Thyroid gland (tissue), 4 donors: ENCODE measurements at regions not wholly inside any gene's neighbourhood (a gene's known extent, or its start where the extent isn't known, plus 50 kb on each side); places are given as distances from the start of the nearest gene placed in this dataset.

ENCODE experiments used
- POLR2A ChIP-seq, 2 donors: fragments of 450-650 bp; IDR thresholded peaks; one replicate each; pipeline ENCODE4 v1.6.1; 2017; ENCODE audit warnings: antibody characterized with exemption in 2 of 2, mild to moderate bottlenecking in 2 of 2, moderate library complexity in 1 of 2
- TF ChIP-seq, protein P1 (sequence below), 6 experiments: fragments of 200-600 bp in 3 of 6; fragments of 450-650 bp in 3 of 6; sonication (generic) in 3 of 6; IDR thresholded peaks; one replicate each; pipeline ENCODE4 v1.5.1; 2016 to 2019; ENCODE audit warnings: antibody characterized with exemption in 6 of 6, mild to moderate bottlenecking in 2 of 6, inconsistent platforms in 1 of 6, moderate library complexity in 1 of 6

DNA sequence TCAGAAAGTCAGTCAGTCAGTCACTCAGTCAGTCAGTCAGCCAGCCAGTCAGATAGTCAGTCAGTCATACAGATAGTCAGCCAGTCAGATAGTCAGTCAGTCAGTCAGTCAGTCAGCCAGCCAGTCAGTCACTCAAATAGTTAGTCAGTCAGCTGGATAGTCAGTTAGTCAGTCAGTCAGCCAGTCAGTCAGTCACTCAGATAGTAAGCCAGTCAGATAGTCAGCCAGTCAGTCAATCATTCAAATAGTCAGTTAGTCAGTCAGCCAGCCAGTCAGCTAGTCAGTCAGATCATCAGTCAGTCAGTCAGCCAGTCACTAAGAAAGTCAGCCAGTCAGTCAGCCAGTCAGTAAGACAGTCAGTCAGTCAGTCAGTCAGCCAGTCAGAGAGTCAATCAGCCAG lies 477.1 kb downstream of the AGTPBP1 start:
- TF ChIP-seq, protein P1, sequence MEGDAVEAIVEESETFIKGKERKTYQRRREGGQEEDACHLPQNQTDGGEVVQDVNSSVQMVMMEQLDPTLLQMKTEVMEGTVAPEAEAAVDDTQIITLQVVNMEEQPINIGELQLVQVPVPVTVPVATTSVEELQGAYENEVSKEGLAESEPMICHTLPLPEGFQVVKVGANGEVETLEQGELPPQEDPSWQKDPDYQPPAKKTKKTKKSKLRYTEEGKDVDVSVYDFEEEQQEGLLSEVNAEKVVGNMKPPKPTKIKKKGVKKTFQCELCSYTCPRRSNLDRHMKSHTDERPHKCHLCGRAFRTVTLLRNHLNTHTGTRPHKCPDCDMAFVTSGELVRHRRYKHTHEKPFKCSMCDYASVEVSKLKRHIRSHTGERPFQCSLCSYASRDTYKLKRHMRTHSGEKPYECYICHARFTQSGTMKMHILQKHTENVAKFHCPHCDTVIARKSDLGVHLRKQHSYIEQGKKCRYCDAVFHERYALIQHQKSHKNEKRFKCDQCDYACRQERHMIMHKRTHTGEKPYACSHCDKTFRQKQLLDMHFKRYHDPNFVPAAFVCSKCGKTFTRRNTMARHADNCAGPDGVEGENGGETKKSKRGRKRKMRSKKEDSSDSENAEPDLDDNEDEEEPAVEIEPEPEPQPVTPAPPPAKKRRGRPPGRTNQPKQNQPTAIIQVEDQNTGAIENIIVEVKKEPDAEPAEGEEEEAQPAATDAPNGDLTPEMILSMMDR (IDR thresholded peaks at IDR 0.05), result no peak
- no peak for TF ChIP-seq POLR2A (IDR thresholded peaks at IDR 0.05)
